ENCODE measurements at regions not wholly inside any gene's neighbourhood (a gene's known extent, or its start where the extent isn't known, plus 50 kb on each side); places are given as distances from the start of the nearest gene placed in this dataset.

DNA sequence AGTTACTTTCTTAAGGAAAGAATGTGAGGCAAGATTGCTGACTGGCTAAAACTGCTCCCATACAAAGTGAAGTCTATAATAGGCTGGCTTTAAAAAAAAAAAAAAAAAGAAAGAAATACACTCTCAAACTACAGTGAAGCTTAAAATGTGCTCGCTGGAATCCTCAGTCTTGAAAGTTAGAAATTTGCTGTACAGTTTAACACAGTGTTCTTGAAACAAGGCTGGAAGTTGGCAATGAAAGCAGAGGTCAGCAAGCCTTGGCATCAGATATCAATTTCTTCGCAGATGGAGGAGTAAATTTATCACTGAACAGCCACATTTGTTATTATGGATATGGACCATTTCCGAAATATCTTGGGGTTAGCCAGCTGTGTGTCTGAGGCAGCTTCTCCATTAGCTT lies 392.9 kb downstream of the ZNF516 start:
- H3K9me3 ChIP-seq, result peaks cover 0 to 15% of the 10 kb centered on the region in 2 donors
- H3K4me3 ChIP-seq, result no peak overlapping the region
- H3K4me1 ChIP-seq, result no peaks in the 10 kb centered on the region
- intact Hi-C loops (cut with DNase I), result no loop called here
- TF ChIP-seq, protein P1, sequence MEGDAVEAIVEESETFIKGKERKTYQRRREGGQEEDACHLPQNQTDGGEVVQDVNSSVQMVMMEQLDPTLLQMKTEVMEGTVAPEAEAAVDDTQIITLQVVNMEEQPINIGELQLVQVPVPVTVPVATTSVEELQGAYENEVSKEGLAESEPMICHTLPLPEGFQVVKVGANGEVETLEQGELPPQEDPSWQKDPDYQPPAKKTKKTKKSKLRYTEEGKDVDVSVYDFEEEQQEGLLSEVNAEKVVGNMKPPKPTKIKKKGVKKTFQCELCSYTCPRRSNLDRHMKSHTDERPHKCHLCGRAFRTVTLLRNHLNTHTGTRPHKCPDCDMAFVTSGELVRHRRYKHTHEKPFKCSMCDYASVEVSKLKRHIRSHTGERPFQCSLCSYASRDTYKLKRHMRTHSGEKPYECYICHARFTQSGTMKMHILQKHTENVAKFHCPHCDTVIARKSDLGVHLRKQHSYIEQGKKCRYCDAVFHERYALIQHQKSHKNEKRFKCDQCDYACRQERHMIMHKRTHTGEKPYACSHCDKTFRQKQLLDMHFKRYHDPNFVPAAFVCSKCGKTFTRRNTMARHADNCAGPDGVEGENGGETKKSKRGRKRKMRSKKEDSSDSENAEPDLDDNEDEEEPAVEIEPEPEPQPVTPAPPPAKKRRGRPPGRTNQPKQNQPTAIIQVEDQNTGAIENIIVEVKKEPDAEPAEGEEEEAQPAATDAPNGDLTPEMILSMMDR (IDR thresholded peaks at IDR 0.05), result no peak
- DNase-seq (ENCODE audit: low spot score in 2 of 2), result no peak
- no peak overlapping the region for H3K27ac ChIP-seq
- no peaks in the 10 kb centered on the region for H3K27me3 ChIP-seq
- H3K36me3 ChIP-seq, result no peaks in the 10 kb centered on the region

DNA sequence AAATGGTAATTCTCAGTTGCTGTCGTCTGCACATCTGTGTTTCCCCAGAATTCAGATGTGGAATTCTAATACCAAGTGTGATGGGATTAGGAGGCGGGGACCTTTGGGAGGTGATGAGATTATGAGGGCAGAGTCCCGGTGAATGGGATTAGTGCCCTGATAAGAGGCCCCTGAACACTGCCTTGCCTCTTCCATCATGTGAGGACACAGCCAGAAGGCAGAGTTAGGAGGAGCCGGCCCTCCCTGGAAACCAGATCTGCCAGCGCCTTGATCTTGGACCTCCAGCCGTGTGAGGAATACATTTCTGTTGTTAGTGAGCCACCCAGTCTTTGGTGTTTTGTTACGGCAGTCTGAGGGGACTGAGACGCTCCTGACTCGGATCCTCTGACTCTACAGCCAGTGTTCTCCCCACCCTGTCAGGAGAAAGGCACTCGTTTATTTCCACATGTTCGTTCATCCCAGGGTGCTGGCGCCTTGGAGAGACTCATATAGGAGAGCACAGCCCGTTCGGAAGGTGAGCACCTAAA lies 395.0 kb downstream of the ZNF516 start:
- Histone ChIP-seq H3K36me3 (no peaks in the 10 kb centered on the region), H3K4me1 (no peaks in the 10 kb centered on the region), H3K27me3 (no peaks in the 10 kb centered on the region), H3K9me3 (peaks cover 0 to 15% of the 10 kb centered on the region in 2 donors), H3K4me3 (no peak overlapping the region), H3K27ac (no peak overlapping the region)
- no peak for DNase-seq (ENCODE audit: low spot score in 2 of 2)
- TF ChIP-seq, protein P1 (IDR thresholded peaks at IDR 0.05), result no peak
- intact Hi-C loops (cut with DNase I), result no loop called here

DNA sequence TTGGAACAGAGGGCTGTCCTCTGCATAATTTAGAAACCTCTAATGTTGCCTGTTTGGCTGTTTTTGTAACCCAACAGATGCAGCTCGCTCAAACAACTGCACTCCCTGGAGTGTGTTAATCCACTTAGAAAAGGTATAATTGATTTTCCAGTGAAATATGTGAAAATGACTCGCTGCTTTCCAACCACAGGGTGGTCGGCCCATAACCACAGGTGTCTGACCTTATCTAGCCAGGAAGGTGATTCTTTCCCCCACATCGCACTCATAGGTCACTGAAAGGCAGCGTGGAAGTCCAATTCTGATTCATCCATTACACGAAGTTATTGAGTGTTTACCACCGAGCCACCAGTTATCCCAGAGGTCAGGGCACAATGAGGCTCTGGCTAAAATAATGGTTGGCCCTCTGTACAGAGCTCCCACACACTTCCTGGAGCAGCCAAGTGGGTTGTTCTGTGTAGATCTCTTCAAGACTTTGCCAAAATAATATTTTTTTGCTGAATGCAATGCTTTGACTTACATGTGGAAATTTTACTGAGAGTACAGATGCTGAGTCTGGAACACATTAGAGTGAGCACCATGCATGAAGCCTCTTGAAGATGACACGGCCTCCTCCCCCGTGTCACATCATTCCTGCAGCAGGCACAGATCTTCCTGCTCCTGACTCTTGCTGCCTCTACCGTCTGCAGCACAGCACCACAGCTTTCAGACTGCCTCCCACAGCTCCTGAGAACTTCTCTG lies 396.2 kb downstream of the ZNF516 start:
- TF ChIP-seq, protein P1 (IDR thresholded peaks at IDR 0.05), result no peak
- DNase-seq (ENCODE audit: low spot score in 2 of 2), result no peak
- Histone ChIP-seq H3K4me3 (no peak overlapping the region), H3K4me1 (no peaks in the 10 kb centered on the region), H3K27ac (no peak overlapping the region), H3K36me3 (no peaks in the 10 kb centered on the region), H3K27me3 (no peaks in the 10 kb centered on the region), H3K9me3 (peaks cover 0 to 8% of the 10 kb centered on the region in 2 donors)
- intact Hi-C loops (cut with DNase I), result no loop called here

- no peaks in the 10 kb centered on the region for H3K4me1 ChIP-seq
- TF ChIP-seq, protein P1 (IDR thresholded peaks at IDR 0.05), result no peak
- no peak overlapping the region for H3K4me3 ChIP-seq
- H3K27ac ChIP-seq, result no peak overlapping the region
- no peak for DNase-seq (ENCODE audit: low spot score in 2 of 2)
- no peaks in the 10 kb centered on the region for H3K36me3 ChIP-seq
- no peaks in the 10 kb centered on the region for H3K27me3 ChIP-seq
- no peaks in the 10 kb centered on the region for H3K9me3 ChIP-seq
- intact Hi-C loops (cut with DNase I), result no loop called here
Observed at GRCh38 chr18:76081536-76081935, 413.5 kb downstream of the ZNF516 start.

- TF ChIP-seq, protein P1 (IDR thresholded peaks at IDR 0.05), result no peak
- no peaks in the 10 kb centered on the region for H3K9me3 ChIP-seq
- H3K36me3 ChIP-seq, result no peaks in the 10 kb centered on the region
- no peaks in the 10 kb centered on the region for H3K4me1 ChIP-seq
- intact Hi-C loops (cut with DNase I), result no loop called here
- no peak overlapping the region for H3K27ac ChIP-seq
- no peak overlapping the region for H3K4me3 ChIP-seq
- no peaks in the 10 kb centered on the region for H3K27me3 ChIP-seq
- no peak for DNase-seq (ENCODE audit: low spot score in 2 of 2)
Observed at GRCh38 chr18:76080430-76080829, 414.6 kb downstream of the ZNF516 start.

All from ascending aorta (tissue), 2 donors.